ENCODE measurements at regions not wholly inside any gene's neighbourhood (a gene's known extent, or its start where the extent isn't known, plus 50 kb on each side); places are given as distances from the start of the nearest gene placed in this dataset.

DNA sequence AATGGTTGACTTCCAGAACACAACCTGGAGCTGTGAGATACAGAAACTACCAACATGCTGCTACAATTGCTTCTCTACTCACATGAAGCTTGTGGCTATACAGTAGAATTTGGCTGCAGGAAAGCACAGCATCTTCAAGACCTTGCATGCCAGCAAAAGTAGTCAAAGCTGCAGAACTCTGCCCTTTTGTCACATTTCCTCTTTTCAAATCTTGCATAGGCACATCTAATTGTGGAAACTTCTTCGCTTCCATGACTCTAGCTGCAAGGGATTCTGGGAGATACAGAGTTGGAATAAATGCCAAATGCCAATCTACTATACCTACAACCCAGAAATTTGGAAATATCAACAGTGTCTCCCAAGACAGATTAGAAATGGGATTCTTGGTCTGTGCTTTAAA, 462.2 kb downstream of the FOXO1 start:
- DNase-seq (ENCODE audit: extremely low read depth, low read depth) = no peak

- DNase-seq (ENCODE audit: extremely low read depth, low read depth) = no peak
These were observed 460.6 kb downstream of the FOXO1 start for GRCh38 chr13:40205771-40206240.

DNA sequence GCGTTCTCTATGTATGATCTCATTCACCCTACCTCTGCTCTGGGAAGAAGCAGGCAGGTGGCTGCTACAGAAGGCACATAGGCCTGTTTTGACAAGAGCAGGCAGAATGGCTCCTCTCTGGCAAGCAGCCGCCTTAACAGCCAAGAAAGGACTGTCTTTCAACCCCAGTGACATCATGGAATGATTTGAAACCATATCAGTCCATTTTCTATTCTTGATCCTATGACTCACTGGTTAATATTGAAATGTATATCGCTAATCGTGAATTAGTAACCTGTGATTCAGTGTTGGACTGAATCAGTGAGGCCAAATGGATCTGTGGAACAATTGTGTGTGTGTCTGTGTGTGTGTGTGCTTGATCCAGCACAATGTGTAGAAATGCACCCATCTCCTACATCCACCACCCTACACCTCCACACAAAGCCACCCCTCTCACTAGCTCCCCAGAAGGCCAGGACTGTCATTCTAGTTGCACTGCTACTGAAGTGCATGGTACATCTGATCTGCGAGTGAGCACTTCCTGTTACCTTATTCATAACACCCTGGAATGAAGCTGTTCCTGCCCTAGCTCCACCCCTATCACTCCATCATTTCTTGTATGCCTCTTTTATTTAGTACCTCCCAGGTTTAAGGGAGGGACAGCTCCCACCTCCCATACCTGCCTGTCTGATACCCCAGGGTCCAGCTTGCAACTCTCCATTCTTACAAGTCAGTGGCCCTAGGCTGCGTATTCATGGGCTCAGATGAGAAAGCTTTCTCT, 460.0 kb downstream of the FOXO1 start:
- no peak for DNase-seq (ENCODE audit: extremely low read depth, low read depth)

DNA sequence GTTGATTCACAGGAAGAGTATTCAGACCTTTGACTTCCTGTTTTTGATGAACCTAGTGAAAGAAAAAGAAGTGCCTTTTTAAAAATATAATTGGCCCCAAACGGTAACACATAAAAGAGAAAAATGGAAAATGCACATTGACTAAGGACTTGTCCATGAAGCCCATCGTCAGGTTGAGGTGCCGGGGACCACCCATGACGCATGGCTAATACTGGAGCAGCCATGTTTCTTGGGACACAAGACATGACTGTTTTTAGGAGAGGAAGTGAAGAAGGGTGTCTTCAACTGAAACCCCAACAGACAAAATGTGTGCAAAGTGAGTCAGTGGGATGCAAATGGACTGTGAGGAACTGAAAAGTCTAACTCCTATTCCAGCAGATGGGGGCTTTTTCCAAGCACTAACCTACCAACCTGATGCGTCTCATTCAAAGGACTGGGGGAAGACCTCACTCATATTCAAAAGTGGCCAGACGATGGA, 459.4 kb downstream of the FOXO1 start:
- no peak for DNase-seq (ENCODE audit: extremely low read depth, low read depth)

GRCh38 chr13:40208517-40208916, 457.9 kb downstream of the FOXO1 start:
- DNase-seq (ENCODE audit: extremely low read depth, low read depth) = no peak

DNA sequence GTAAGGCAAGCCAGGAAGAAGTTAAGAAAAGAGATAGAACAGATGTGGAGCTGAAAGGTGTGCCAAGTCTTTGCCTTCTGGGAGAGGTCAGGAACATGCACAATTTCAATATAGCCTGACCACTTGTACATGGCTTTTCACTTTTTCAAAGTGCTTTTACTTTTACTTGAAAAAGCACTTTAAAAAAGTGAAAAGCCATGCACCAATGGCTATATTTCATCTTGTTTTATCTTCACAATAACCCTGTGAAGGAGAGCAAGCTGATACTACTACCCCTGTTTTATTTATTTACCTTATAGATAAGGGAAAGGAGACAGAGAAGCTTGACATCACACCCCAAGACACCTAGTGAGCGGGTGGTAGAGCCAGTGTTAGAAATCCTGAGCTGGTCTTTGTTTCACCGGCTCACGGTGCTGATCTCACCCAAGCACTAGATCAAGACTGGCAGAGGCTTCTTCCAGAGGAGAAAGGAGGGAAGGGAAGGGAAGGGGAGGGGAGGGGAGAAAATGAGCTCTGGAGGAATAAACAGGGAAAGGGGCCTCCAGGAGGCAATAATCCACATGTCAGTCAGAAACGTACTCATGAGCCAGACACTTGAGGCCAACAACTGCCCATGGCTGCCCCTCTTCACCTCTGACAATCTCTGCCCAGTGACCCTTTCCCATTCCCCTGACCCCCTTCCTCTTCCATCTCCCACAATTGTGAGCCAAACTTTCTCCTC, 455.4 kb downstream of the FOXO1 start:
- DNase-seq (ENCODE audit: extremely low read depth, low read depth) = no peak

DNA sequence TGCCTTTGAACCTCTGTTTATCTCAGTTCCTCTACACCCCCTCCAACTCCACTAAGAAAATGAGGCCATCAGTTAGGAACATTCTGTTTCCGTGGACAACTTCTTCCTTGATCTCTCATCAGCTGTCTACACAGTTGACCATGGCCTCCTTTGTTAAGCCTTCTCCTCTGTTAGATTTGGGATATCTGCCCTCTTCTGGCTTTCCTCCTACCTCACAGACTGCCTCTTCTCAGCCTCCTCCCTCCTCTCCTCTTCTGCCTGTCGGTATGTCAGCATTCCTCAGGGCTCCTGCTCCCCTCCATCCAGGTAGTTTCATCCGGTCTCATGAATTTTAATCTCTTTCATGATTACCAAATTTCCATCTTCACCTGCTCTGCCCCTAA, 454.9 kb downstream of the FOXO1 start:
- no peak for DNase-seq (ENCODE audit: extremely low read depth, low read depth)

GRCh38 chr13:40213779-40214178, 452.7 kb downstream of the FOXO1 start:
- DNase-seq (ENCODE audit: extremely low read depth, low read depth) = no peak

DNA sequence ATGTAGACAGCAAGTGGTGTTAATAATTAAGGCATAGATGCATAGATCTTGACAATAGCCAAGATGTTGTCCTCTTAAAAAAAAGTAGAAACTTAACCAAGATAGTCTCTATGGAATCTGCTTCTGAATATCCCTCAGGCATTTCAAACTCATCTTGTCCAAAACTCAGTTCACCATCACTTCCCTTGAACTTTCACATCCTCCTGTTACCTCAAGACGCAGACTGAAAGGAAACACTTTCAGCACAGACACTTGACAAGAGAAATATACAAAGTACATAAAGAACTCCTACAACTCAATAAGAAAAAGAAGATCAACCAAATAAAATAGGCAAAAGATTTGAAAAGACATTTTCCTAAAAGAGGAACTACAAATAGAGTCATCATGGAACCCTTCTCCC, 451.1 kb downstream of the FOXO1 start:
- no peak for DNase-seq (ENCODE audit: extremely low read depth, low read depth)

- no peak for DNase-seq (ENCODE audit: extremely low read depth, low read depth)
These were observed 450.7 kb downstream of the FOXO1 start for GRCh38 chr13:40215747-40216146.

- DNase-seq (ENCODE audit: extremely low read depth, low read depth) = no peak
These were observed 448.8 kb downstream of the FOXO1 start for GRCh38 chr13:40217675-40218074.

GRCh38 chr13:40220299-40220935, 446.0 kb downstream of the FOXO1 start:
- no peak for DNase-seq (ENCODE audit: extremely low read depth, low read depth)

DNA sequence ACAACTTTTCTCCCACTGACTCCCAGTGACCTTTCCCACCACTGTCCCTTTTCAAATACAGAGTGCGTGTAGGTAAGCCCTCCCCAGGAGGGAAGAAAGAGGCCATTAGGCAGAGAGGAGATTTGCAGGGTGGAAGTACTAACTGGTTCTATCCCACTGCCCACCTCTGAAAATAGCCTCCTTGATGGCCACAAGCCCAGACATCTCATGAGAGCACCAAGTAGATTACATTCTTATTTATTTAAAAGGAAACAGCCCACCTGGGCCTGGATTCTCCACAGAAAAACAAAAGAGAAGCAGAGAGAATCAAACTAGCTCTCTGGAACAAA, 445.3 kb downstream of the FOXO1 start:
- DNase-seq (ENCODE audit: extremely low read depth, low read depth) = no peak

DNA sequence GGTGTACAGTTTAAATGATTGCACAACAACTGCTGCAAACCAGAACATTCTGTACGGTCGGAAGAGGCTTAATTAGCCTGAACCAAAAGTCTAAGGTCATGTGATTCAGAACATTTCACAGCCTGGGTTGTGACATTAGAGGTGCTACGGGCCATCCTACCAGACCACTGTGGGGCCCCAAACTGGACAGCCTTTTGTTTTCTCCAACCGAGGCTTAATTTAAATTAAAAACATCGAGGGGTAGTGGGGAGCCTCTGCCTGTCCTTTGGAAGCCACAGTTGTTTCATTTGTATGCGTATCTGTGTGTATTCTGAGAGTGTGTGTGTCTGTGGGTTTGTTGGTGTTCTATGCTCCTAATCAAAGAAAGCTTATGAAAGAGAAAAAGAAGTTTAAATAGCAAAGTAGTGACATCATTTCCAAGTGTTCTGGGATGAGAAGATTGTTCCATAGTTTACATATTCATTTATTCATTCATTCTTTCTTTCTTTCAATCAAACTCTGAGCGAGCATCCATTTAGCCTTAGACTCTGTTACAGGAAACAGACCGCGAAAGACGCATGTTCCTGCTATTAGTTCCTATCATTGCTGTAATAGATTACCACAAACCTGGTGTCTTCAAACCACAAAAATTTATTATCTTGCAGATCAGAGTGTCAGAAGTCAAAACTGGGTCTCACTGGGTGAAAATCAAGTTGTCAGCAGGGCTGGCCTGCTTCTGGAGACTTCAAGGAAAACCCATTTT, 444.8 kb downstream of the FOXO1 start:
- DNase-seq (ENCODE audit: extremely low read depth, low read depth) = no peak

- DNase-seq (ENCODE audit: extremely low read depth, low read depth) = no peak
These were observed 442.9 kb downstream of the FOXO1 start for GRCh38 chr13:40223585-40223984.

DNA sequence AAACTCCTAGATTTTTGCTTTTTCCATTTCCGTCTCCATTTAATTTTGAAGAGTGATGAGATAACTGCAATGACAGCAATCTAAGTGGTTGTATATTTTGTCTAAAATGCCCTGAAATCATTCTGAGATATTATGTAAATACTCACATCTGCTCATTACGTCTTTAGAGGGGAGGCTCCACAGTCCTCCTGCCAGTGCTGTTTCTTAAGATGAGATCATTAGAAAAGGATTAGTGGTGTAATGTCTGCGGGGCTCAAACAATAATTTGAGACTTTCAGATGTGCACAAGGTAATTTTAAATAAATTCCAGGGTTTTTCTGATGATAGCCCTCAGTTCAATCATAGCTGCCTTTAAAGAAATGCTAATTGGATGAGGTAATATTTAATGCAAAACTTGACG, 437.9 kb downstream of the FOXO1 start:
- DNase-seq (ENCODE audit: extremely low read depth, low read depth) = no peak

GRCh38 chr13:40228990-40229389, 437.5 kb downstream of the FOXO1 start:
- no peak for DNase-seq (ENCODE audit: extremely low read depth, low read depth)

DNA sequence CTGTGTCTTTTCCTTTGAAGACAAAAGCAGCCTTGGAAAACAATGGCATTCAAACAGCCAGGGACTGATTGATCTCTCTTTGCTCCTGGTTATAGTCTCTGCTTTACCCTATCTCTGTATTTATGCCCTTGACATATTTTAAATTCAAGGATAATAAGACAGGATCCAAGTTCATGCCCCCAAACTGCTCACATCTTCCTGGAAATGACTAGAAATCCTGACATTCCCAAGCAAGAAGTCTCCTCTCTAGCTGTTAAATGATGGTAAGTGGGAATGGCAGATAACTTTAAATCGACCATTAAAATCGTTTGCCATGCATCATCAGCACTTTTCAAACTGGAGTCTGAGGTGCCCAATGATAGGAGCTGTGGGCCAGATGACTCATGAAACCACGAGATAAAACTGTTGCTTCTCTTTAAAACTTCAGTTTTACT, 435.6 kb downstream of the FOXO1 start:
- no peak for DNase-seq (ENCODE audit: extremely low read depth, low read depth)

DNA sequence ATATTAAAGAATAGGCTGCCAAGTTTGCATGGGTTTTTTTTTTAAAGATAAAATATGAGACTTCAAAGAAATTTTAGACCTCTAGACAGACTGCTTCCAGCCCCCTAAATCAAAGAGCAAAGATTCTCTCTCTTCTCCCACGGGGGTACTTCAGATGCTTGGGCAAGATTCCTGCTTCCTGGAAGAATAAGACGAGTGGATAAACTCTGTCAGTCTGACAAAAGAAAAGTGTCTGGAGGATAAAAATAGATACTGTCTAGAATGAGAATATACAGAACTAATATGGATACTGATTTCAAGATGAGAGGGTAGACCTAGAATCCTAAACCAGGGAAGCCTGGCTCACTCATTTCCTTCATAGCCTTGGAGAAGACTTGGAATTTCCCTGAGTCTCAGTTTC, 435.1 kb downstream of the FOXO1 start:
- DNase-seq (ENCODE audit: extremely low read depth, low read depth) = no peak

DNA sequence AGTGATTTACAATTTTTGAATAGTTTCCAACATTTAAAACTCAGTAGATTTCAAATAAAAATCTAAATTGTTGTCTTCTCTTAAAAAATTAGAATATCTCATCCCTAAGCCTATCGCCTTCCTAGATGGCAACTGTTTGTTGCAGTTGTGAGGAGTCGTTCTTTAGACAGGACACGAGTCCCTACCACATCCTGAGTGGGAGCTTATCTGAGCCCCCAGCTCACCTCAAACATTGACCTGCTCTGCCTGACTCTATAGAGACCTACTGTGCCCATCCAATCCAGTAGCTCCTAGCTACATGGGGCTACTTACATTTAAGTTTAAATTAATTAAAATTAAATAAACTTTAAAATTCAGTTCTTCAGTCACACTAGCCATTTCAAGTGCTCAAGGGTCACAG, 434.7 kb downstream of the FOXO1 start:
- no peak for DNase-seq (ENCODE audit: extremely low read depth, low read depth)
